SK-N-SH (cell line): ENCODE measurements at regions not wholly inside any gene's neighbourhood (a gene's known extent, or its start where the extent isn't known, plus 50 kb on each side); places are given as distances from the start of the nearest gene placed in this dataset.

Experiments used
- EP300 ChIP-seq, 2 experiments: IDR thresholded peaks; 2 replicates each; pipeline versions ENCODE4 v1.4.0 to v1.6.1; 2012; ENCODE audit warnings: borderline replicate concordance in 1 of 2, low read depth in 1 of 2, low read length in 1 of 2
- FOXJ3 ChIP-seq: sonication (generic); formaldehyde crosslinking; IDR thresholded peaks from 2 replicates; pipeline ENCODE4 v1.5.1; 2020; ENCODE audit warnings: mild to moderate bottlenecking, missing genetic modification reagents
- TAF1 ChIP-seq: IDR thresholded peaks from 2 replicates; pipeline ENCODE4 v1.6.1; 2012; ENCODE audit warnings: low read depth, mild to moderate bottlenecking, low read length, moderate library complexity, borderline replicate concordance
- TEAD4 ChIP-seq: IDR thresholded peaks from 2 replicates; pipeline ENCODE4 v1.4.0; 2012; ENCODE audit warnings: mild to moderate bottlenecking, borderline replicate concordance; ENCODE audit not compliant: insufficient read depth

GRCh38 chr2:58604096-58604495, 363.0 kb upstream of the FANCL start:
- TF ChIP-seq EP300 (IDR thresholded peaks at IDR 0.05; ENCODE audit: borderline replicate concordance in 1 of 2, low read depth in 1 of 2, low read length in 1 of 2) (no peak), FOXJ3 (CRISPR knock-in tag) (no peak), TEAD4 (no peak), TAF1 (no peak)
